HepG2 (cell line): ENCODE measurements at regions not wholly inside any gene's neighbourhood (a gene's known extent, or its start where the extent isn't known, plus 50 kb on each side); places are given as distances from the start of the nearest gene placed in this dataset.

Experiments
- EED ChIP-seq: sonication (generic); formaldehyde crosslinking; IDR thresholded peaks from 2 replicates; pipeline ENCODE4 v1.5.0; 2020; ENCODE audit warnings: mild to moderate bottlenecking, missing genetic modification reagents
- ELF4 ChIP-seq: sonication (generic); formaldehyde crosslinking; IDR thresholded peaks from 2 replicates; pipeline ENCODE4 v1.5.0; 2020; ENCODE audit warnings: missing genetic modification reagents, mild to moderate bottlenecking, moderate library complexity, borderline replicate concordance
- KDM5B ChIP-seq: sonication (generic); formaldehyde crosslinking; IDR thresholded peaks from 2 replicates; pipeline ENCODE4 v1.4.0; 2020; ENCODE audit warnings: missing genetic modification reagents, mild to moderate bottlenecking, borderline replicate concordance
- KDM6A ChIP-seq: IDR thresholded peaks from 2 replicates; pipeline ENCODE4 v1.6.1; 2016; ENCODE audit warnings: low read depth
- MIER2 ChIP-seq: IDR thresholded peaks from 2 replicates; pipeline ENCODE4 v1.6.1; 2016; ENCODE audit warnings: missing biosample characterization, missing genetic modification reagents
- NFKB2 ChIP-seq: sonication (generic); formaldehyde crosslinking; IDR thresholded peaks from 2 replicates; pipeline ENCODE4 v1.4.0; 2020; ENCODE audit warnings: missing genetic modification reagents, borderline replicate concordance
- POLR2G ChIP-seq: fragments of 200-400 bp; formaldehyde crosslinking; IDR thresholded peaks from 2 replicates; pipeline ENCODE4 v1.6.1; 2018; ENCODE audit warnings: mild to moderate bottlenecking, low read depth, low read length, moderate library complexity
- SMC3 ChIP-seq: IDR thresholded peaks from 2 replicates; pipeline ENCODE4 v1.6.1; 2011; ENCODE audit warnings: low read length, improper control_type of control experiment
- ZNF773 ChIP-seq: sonication (generic); formaldehyde crosslinking; IDR thresholded peaks from 2 replicates; pipeline ENCODE4 v1.4.0; 2020; ENCODE audit warnings: missing genetic modification reagents, borderline replicate concordance
- TF ChIP-seq, protein P1 (sequence below): sonication (generic); formaldehyde crosslinking; IDR thresholded peaks from 2 replicates; pipeline ENCODE4 v1.5.0; 2020; ENCODE audit warnings: mild to moderate bottlenecking, missing genetic modification reagents, moderate library complexity
- TF ChIP-seq, protein P2 (sequence below): sonication (generic); formaldehyde crosslinking; IDR thresholded peaks from 2 replicates; pipeline ENCODE4 v1.4.0; 2020; ENCODE audit warnings: missing genetic modification reagents
- TF ChIP-seq, protein P3 (sequence below): sonication (generic); formaldehyde crosslinking; IDR thresholded peaks from 2 replicates; pipeline ENCODE4 v1.8.0; 2022; ENCODE audit warnings: mild to moderate bottlenecking, missing genetic modification reagents, moderate library complexity

DNA sequence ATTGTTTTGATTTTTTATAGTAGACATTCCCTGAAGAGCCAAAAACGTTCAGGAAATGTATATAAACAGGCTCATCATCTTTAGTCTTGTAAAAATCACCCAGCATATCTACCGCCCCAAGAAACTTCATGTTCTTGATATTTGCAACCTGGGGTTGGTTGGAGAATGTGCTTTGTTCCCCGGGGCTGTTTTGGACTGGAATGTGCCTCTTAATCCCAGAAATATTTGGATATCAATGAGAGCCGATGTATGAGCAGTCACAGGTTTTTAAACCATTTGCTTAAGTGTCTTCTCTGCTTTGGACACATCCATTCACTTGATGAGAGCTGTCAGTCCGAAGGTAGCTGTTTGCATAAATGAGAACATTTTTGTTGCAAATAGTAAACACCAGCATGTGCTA is 449.7 kb downstream of the PCDH7 start:
- TF ChIP-seq, protein P1, sequence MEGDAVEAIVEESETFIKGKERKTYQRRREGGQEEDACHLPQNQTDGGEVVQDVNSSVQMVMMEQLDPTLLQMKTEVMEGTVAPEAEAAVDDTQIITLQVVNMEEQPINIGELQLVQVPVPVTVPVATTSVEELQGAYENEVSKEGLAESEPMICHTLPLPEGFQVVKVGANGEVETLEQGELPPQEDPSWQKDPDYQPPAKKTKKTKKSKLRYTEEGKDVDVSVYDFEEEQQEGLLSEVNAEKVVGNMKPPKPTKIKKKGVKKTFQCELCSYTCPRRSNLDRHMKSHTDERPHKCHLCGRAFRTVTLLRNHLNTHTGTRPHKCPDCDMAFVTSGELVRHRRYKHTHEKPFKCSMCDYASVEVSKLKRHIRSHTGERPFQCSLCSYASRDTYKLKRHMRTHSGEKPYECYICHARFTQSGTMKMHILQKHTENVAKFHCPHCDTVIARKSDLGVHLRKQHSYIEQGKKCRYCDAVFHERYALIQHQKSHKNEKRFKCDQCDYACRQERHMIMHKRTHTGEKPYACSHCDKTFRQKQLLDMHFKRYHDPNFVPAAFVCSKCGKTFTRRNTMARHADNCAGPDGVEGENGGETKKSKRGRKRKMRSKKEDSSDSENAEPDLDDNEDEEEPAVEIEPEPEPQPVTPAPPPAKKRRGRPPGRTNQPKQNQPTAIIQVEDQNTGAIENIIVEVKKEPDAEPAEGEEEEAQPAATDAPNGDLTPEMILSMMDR = no peak
- TF ChIP-seq SMC3 = no peak
- no peak for TF ChIP-seq KDM6A (CRISPR knock-in tag)
- no peak for TF ChIP-seq POLR2G
- TF ChIP-seq EED (CRISPR knock-in tag) = no peak
- TF ChIP-seq ZNF773 = no peak
- TF ChIP-seq NFKB2 = no peak
- TF ChIP-seq KDM5B = no peak
- TF ChIP-seq, protein P2, sequence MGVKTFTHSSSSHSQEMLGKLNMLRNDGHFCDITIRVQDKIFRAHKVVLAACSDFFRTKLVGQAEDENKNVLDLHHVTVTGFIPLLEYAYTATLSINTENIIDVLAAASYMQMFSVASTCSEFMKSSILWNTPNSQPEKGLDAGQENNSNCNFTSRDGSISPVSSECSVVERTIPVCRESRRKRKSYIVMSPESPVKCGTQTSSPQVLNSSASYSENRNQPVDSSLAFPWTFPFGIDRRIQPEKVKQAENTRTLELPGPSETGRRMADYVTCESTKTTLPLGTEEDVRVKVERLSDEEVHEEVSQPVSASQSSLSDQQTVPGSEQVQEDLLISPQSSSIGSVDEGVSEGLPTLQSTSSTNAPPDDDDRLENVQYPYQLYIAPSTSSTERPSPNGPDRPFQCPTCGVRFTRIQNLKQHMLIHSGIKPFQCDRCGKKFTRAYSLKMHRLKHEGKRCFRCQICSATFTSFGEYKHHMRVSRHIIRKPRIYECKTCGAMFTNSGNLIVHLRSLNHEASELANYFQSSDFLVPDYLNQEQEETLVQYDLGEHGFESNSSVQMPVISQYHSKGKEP (CRISPR knock-in tag) = no peak
- TF ChIP-seq, protein P3, sequence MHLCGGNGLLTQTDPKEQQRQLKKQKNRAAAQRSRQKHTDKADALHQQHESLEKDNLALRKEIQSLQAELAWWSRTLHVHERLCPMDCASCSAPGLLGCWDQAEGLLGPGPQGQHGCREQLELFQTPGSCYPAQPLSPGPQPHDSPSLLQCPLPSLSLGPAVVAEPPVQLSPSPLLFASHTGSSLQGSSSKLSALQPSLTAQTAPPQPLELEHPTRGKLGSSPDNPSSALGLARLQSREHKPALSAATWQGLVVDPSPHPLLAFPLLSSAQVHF (CRISPR knock-in tag) = no peak
- no peak for TF ChIP-seq ELF4
- TF ChIP-seq MIER2 (CRISPR knock-in tag) = no peak
